ENCODE measurements at regions not wholly inside any gene's neighbourhood (a gene's known extent, or its start where the extent isn't known, plus 50 kb on each side); places are given as distances from the start of the nearest gene placed in this dataset.

- Histone ChIP-seq H3K4me1 (no peaks in the 10 kb centered on the region), H3K9me3 (no peaks in the 10 kb centered on the region), H3K4me3 (no peak overlapping the region), H3K27ac (no peak overlapping the region), H3K36me3 (no peaks in the 10 kb centered on the region), H3K27me3 (no peaks in the 10 kb centered on the region)
- WGBS, 2 donors (ENCODE audit: low coverage in 1 of 2): 34 to 35% methylated on average over 4 of the region's 4 CpGs
- DNase-seq: no peak
- TF ChIP-seq POLR2AphosphoS5 (IDR thresholded peaks at IDR 0.05) (no peak), EP300 (IDR thresholded peaks at IDR 0.05; ENCODE audit: low read depth) (no peak), CTCF (IDR thresholded peaks at IDR 0.05) (no peak), POLR2A (IDR thresholded peaks at IDR 0.05) (no peak)
- intact Hi-C loops (cut with DNase I; ENCODE audit: low total_unique reads) (no loop called here), in situ Hi-C loops (cut with MboI; ENCODE audit: low pct_ligation_motif_present in 1 of 4, low pct_unique_long_range_greater_than_20kb in 1 of 4, low sequenced_read_pairs in 3 of 4) (no loop called here)
Observed at GRCh38 chr16:61045931-61046330, 990.3 kb downstream of the CDH8 start.

- H3K36me3 ChIP-seq: no peaks in the 10 kb centered on the region
- H3K4me3 ChIP-seq: no peak overlapping the region
- no peak for TF ChIP-seq POLR2A (IDR thresholded peaks at IDR 0.05)
- no peak for TF ChIP-seq POLR2AphosphoS5 (IDR thresholded peaks at IDR 0.05)
- no peak for TF ChIP-seq EP300 (IDR thresholded peaks at IDR 0.05; ENCODE audit: low read depth)
- no peak for TF ChIP-seq CTCF (IDR thresholded peaks at IDR 0.05)
- intact Hi-C loops (cut with DNase I; ENCODE audit: low total_unique reads): no loop called here
- no peaks in the 10 kb centered on the region for H3K4me1 ChIP-seq
- DNase-seq: no peak
- 32 to 42% methylated on average over 3 of the region's 3 CpGs for WGBS, 2 donors (ENCODE audit: low coverage in 1 of 2)
- no peak overlapping the region for H3K27ac ChIP-seq
- no peaks in the 10 kb centered on the region for H3K9me3 ChIP-seq
- in situ Hi-C loops (cut with MboI; ENCODE audit: low pct_ligation_motif_present in 1 of 4, low pct_unique_long_range_greater_than_20kb in 1 of 4, low sequenced_read_pairs in 3 of 4): no loop called here
- H3K27me3 ChIP-seq: no peaks in the 10 kb centered on the region
Observed at GRCh38 chr16:61042737-61043136, 993.5 kb downstream of the CDH8 start.

GRCh38 chr16:61030616-61031015, 1005.6 kb downstream of the CDH8 start:
- H3K27ac ChIP-seq: no peak overlapping the region
- WGBS, 2 donors (ENCODE audit: low coverage in 1 of 2): 96% methylated on average over 8 of the region's 8 CpGs; no CpG with 5 or more reads in 1 of the 2 donors
- no peaks in the 10 kb centered on the region for H3K36me3 ChIP-seq
- no peaks in the 10 kb centered on the region for H3K9me3 ChIP-seq
- TF ChIP-seq POLR2A (IDR thresholded peaks at IDR 0.05) (no peak), EP300 (IDR thresholded peaks at IDR 0.05; ENCODE audit: low read depth) (no peak), POLR2AphosphoS5 (IDR thresholded peaks at IDR 0.05) (no peak), CTCF (IDR thresholded peaks at IDR 0.05) (no peak)
- H3K27me3 ChIP-seq: no peaks in the 10 kb centered on the region
- H3K4me3 ChIP-seq: no peak overlapping the region
- intact Hi-C loops (cut with DNase I; ENCODE audit: low total_unique reads): no loop called here
- H3K4me1 ChIP-seq: no peaks in the 10 kb centered on the region
- in situ Hi-C loops (cut with MboI; ENCODE audit: low pct_ligation_motif_present in 1 of 4, low pct_unique_long_range_greater_than_20kb in 1 of 4, low sequenced_read_pairs in 3 of 4): no loop called here
- no peak for DNase-seq

- Histone ChIP-seq H3K27ac (no peak overlapping the region), H3K36me3 (no peaks in the 10 kb centered on the region), H3K9me3 (no peaks in the 10 kb centered on the region), H3K4me1 (no peaks in the 10 kb centered on the region), H3K4me3 (no peak overlapping the region), H3K27me3 (no peaks in the 10 kb centered on the region)
- in situ Hi-C loops (cut with MboI; ENCODE audit: low pct_ligation_motif_present in 1 of 4, low pct_unique_long_range_greater_than_20kb in 1 of 4, low sequenced_read_pairs in 3 of 4): no loop called here
- WGBS, 2 donors (ENCODE audit: low coverage in 1 of 2): 66 to 75% methylated on average over 1 to 3 of the region's 3 CpGs
- DNase-seq: no peak
- TF ChIP-seq EP300 (IDR thresholded peaks at IDR 0.05; ENCODE audit: low read depth): no peak
- no peak for TF ChIP-seq CTCF (IDR thresholded peaks at IDR 0.05)
- TF ChIP-seq POLR2A (IDR thresholded peaks at IDR 0.05): no peak
- no peak for TF ChIP-seq POLR2AphosphoS5 (IDR thresholded peaks at IDR 0.05)
- intact Hi-C loops (cut with DNase I; ENCODE audit: low total_unique reads): no loop called here
Observed at GRCh38 chr16:61024180-61024900, 1011.9 kb downstream of the CDH8 start.
